ENCODE measurements at regions not wholly inside any gene's neighbourhood (a gene's known extent, or its start where the extent isn't known, plus 50 kb on each side); places are given as distances from the start of the nearest gene placed in this dataset.

DNA sequence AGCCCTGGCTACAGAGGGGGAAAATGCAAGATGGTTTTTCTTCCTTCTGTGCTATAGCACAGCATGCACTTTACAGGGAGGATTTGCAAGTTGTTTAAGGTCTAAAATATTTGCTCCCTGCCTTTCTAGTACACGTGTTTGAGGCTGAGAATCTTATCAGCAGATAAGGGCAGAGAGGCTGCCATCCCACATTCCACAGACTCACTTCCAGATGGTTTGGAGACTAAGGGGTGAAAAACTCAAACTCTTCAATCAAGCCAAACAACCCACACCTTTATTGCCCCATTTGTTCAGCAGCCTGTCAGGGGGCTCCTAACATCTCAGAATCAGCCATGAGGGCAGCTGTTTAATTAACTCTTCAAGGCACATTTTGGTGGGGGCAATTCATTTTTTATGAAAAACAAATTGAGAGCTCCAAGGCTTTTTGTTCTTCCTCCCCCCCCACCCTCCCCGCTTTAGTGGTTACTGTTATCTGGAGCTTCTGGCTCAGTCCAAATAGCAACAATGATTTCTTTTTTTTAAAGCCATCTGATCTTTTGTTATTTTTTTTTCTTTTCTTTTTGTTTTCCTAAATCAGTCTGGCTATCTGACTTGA, 242.6 kb upstream of the NT5C1B start:
- H3K27me3 ChIP-seq, result no peaks in the 10 kb centered on the region
- intact Hi-C loops (cut with DNase I), result loop anchor here (10.0 kb wide), 1 partner anchor 377 kb away; no protein-coding TSS in a partner anchor
- no peaks in the 10 kb centered on the region for H3K36me3 ChIP-seq
- TF ChIP-seq, protein P1, sequence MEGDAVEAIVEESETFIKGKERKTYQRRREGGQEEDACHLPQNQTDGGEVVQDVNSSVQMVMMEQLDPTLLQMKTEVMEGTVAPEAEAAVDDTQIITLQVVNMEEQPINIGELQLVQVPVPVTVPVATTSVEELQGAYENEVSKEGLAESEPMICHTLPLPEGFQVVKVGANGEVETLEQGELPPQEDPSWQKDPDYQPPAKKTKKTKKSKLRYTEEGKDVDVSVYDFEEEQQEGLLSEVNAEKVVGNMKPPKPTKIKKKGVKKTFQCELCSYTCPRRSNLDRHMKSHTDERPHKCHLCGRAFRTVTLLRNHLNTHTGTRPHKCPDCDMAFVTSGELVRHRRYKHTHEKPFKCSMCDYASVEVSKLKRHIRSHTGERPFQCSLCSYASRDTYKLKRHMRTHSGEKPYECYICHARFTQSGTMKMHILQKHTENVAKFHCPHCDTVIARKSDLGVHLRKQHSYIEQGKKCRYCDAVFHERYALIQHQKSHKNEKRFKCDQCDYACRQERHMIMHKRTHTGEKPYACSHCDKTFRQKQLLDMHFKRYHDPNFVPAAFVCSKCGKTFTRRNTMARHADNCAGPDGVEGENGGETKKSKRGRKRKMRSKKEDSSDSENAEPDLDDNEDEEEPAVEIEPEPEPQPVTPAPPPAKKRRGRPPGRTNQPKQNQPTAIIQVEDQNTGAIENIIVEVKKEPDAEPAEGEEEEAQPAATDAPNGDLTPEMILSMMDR (IDR thresholded peaks at IDR 0.05), result no peak
- no peak overlapping the region for H3K4me3 ChIP-seq
- H3K4me1 ChIP-seq, result peaks cover 0 to 25% of the 10 kb centered on the region in 2 donors
- DNase-seq (ENCODE audit: low spot score in 2 of 2), result no peak
- peak overlapping the region in 1 of 2 donors; percentile 25 for H3K27ac ChIP-seq
- H3K9me3 ChIP-seq, result no peaks in the 10 kb centered on the region

DNA sequence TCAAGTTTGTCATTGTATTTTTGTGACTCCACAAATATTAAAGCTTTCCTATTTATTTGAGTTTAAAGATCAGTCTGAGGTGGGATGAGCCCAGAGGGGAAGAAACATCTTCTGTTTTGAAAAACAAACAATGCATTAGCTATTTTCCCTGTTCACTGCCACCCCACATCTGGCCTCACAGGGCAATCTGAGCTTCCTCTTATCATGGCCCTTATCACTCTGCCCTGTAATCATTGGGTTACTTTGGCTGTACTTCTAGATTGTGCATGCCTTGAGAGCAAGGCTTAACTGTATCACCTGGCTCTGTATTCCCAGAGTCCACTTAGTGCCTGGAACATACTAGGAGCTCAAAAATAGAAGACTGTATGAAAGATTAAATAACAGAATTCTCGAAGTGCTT, 241.6 kb upstream of the NT5C1B start:
- no peak for DNase-seq (ENCODE audit: low spot score in 2 of 2)
- no peaks in the 10 kb centered on the region for H3K9me3 ChIP-seq
- H3K36me3 ChIP-seq, result no peaks in the 10 kb centered on the region
- intact Hi-C loops (cut with DNase I), result loop anchor here (10.0 kb wide), 1 partner anchor 376 kb away; no protein-coding TSS in a partner anchor
- TF ChIP-seq, protein P1 (IDR thresholded peaks at IDR 0.05), result no peak
- H3K4me3 ChIP-seq, result no peak overlapping the region
- peaks cover 0 to 25% of the 10 kb centered on the region in 2 donors for H3K4me1 ChIP-seq
- H3K27me3 ChIP-seq, result no peaks in the 10 kb centered on the region
- H3K27ac ChIP-seq, result no peak overlapping the region

DNA sequence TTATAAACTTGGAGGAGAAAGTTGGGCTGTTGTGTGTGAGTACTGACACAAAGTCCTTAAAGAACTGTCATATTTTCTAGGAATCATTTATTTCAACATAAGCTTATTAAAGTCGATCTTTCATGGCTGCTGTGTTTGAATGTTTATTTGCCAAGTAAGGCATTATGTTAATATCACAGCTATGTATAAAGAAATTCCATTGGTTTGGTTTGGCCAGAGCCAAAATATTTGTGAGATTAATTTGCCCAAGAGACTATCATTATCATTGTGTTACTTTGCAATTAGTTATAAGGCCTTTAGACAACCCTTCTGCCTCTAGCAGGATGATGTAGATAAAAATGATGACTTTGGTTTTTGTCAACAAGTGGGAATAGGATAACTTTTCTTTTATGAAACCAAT, 240.6 kb upstream of the NT5C1B start:
- Histone ChIP-seq H3K4me3 (no peak overlapping the region), H3K4me1 (peaks cover 0 to 25% of the 10 kb centered on the region in 2 donors), H3K36me3 (no peaks in the 10 kb centered on the region), H3K9me3 (no peaks in the 10 kb centered on the region), H3K27ac (peak overlapping the region; percentile 4 to 7), H3K27me3 (no peaks in the 10 kb centered on the region)
- intact Hi-C loops (cut with DNase I), result loop anchor here (10.0 kb wide), 1 partner anchor 375 kb away; no protein-coding TSS in a partner anchor
- DNase-seq (ENCODE audit: low spot score in 2 of 2), result no peak
- TF ChIP-seq, protein P1 (IDR thresholded peaks at IDR 0.05), result no peak

DNA sequence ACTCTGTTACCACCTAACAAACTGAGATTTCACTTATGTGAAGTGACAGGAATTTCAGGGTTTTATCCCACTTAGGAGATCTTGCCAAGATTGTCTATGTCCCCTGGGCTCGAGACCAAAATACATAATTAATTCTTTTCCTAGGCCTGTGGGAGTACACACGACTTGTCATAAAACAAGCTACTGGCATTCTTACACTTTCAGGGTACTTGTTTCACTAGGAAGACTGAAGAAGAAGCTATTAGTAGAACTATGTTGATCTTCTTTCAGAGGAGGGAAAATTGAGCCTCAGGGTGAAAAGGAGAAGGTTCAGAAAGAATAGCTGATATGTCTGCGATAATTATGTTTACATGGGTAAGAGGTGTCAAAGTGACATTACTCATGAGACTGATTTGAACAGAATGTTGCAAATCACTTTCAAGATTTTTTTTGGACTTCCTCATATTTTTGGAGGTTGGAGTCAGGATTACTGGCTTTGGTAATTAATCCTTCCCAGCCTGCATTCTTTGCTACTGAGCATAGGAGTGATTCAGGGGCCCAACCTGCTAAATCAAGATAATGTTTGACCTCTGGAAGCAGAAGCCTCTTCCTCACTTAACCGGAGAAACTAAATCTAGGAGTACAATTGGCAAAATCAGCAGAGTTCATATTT, 240.0 kb upstream of the NT5C1B start:
- Histone ChIP-seq H3K36me3 (no peaks in the 10 kb centered on the region), H3K27me3 (no peaks in the 10 kb centered on the region), H3K9me3 (no peaks in the 10 kb centered on the region), H3K4me1 (peaks cover 0 to 25% of the 10 kb centered on the region in 2 donors), H3K4me3 (no peak overlapping the region), H3K27ac (peak overlapping the region; percentile 4 to 23)
- TF ChIP-seq, protein P1 (IDR thresholded peaks at IDR 0.05), result no peak
- DNase-seq (ENCODE audit: low spot score in 2 of 2), result no peak
- intact Hi-C loops (cut with DNase I), result no loop called here

DNA sequence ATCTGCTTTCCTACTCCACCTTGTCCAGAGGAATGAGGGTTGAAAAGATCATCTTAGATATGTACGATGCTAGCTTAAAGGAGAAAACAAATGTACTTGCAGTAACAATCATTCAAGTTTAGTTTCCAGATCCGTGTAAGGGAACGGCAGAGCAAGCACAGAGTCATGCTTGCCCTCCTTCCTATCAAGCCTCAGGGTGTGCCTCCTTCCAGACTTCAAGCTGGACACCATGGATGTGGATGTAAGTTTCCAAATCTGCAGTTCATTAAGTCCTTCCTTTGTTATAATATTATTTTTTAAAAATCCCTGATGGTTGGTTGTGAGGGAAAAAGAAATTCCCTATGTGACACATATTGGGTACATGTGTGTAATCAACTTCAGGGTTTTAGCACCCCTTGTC, 238.9 kb upstream of the NT5C1B start:
- H3K36me3 ChIP-seq, result no peaks in the 10 kb centered on the region
- no peaks in the 10 kb centered on the region for H3K27me3 ChIP-seq
- intact Hi-C loops (cut with DNase I), result no loop called here
- DNase-seq (ENCODE audit: low spot score in 2 of 2), result no peak
- H3K4me3 ChIP-seq, result no peak overlapping the region
- TF ChIP-seq, protein P1 (IDR thresholded peaks at IDR 0.05), result no peak
- no peak overlapping the region for H3K27ac ChIP-seq
- no peaks in the 10 kb centered on the region for H3K9me3 ChIP-seq
- H3K4me1 ChIP-seq, result peaks cover 0 to 21% of the 10 kb centered on the region in 2 donors
